Amniotic epithelial cell (primary cell): ENCODE measurements at regions not wholly inside any gene's neighbourhood (a gene's known extent, or its start where the extent isn't known, plus 50 kb on each side); places are given as distances from the start of the nearest gene placed in this dataset.
"Not testable (repeated sequence)": the region's sequence is repeated elsewhere in the genome, so short reads cannot be mapped to it uniquely, and the experiment has no call there.

Source experiments
- DNase-seq: peaks from one replicate; pipeline ENCODE4 v3.0.0-alpha.2; 2010; ENCODE audit warnings: low read depth

DNA sequence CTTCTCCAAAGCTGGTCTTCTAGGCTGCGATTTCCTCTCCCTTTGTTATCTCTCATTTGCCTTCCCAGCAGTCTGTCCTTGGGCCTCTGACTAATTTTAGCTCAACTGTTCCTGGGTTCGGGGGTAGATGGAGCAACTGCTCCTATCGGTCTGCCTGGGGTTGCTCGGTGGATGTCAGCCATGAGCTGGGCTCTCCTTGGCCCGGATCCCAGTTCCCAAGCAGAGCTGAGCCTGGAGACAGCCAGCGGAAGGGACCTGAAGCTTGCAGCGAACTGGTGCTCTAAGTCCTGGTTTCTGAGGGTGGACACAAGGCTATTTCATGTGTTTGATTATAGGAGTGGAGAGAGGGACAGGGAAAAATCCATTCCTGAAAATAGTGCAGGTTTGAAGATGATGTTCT lies 423.0 kb downstream of the RPS6KC1 start:
- no peak for DNase-seq

DNA sequence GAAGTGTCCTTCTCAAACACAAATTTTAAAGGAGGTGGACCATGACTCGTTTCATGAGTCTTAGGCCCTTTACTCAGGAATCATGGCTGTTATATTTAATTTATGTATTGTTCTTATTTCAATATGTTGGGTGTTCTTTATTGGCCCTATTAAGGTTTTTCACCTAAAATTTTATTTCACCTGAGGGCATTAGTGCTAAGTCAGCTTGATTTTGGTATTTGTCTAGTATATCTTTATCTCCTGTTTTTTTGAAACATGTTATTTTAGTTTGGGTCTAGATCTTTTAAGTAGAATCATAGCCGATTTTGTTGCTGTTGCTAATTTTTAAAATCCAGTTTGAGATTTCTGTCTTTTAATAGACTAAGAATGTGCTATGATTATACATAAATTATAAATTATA lies 430.4 kb downstream of the RPS6KC1 start:
- no peak for DNase-seq

DNA sequence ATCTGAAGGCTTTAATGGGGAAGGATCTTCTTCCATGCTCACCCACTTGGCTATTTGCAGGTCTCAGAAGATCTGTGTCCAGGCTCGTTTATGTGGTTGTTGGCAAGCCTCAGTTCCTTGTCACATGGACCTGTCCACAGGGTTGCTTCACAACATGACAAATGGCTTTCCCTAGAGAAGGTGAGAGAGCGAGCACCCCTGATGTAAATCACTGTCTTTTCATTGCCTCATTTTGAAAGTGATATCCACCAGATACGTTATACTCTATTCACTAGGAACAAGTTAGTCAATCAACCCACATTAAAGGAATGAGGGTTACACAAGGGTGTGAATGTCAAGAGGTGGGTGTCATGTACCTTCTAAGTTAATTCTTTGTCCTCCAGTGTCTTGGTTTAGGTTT lies 433.3 kb downstream of the RPS6KC1 start:
- DNase-seq: no peak

DNA sequence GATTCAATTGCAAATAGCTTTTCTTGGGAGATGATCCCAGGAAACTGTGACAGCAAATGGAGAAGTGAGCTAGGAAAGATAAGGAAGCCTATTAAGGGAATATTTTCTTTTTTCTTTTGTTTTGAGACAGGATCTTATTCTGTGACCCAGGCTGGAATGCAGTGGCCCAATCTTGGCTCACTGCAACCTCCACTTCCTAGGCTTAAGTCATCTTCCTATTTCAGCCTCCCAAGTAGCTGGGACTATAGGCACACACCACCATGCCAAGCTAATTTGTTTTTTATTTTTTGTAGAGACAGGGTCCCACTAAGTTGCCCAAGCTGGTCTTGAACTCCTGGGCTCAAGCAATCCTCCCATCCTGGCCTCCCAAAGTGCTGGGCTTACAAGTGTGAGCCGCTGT lies 433.7 kb downstream of the RPS6KC1 start:
- DNase-seq: no peak

DNA sequence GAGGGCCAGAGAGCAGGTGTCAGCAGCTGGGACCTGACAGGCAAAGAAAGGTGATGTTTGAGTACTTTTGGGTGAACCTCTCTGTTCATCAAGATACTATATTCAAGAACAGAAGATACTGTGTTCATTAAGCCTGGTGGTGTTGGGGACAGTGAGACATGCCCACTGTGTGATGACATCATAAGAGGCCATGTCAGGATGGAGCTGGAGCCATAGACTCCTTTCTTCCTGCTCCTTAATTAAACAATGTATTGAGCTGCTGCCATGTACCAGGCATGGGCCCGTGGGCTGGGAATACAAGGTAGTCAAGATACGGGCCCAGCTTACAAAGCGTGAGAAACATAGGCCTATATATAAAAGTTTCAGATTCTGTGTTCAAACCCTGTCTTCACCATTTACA lies 435.4 kb downstream of the RPS6KC1 start:
- DNase-seq: no peak

DNA sequence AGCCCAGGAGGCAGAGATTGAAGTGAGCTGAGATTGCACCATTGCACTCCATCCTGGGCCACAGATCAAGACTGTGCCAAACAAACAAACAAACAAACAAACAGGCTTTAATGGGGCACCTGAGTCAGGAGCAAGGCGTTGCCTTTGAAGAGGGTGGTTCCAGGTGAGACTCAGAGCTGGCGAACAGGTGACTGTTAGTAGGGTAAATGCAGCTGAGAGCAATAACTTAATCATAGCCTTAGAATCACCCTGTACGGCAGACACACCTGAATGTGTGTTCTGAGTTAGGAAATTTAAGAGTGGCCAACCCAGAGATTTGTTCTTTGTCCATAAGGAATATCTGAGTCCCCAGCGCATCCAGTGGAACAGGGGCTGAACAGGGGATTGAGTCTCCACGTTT lies 440.4 kb downstream of the RPS6KC1 start:
- no peak for DNase-seq

DNA sequence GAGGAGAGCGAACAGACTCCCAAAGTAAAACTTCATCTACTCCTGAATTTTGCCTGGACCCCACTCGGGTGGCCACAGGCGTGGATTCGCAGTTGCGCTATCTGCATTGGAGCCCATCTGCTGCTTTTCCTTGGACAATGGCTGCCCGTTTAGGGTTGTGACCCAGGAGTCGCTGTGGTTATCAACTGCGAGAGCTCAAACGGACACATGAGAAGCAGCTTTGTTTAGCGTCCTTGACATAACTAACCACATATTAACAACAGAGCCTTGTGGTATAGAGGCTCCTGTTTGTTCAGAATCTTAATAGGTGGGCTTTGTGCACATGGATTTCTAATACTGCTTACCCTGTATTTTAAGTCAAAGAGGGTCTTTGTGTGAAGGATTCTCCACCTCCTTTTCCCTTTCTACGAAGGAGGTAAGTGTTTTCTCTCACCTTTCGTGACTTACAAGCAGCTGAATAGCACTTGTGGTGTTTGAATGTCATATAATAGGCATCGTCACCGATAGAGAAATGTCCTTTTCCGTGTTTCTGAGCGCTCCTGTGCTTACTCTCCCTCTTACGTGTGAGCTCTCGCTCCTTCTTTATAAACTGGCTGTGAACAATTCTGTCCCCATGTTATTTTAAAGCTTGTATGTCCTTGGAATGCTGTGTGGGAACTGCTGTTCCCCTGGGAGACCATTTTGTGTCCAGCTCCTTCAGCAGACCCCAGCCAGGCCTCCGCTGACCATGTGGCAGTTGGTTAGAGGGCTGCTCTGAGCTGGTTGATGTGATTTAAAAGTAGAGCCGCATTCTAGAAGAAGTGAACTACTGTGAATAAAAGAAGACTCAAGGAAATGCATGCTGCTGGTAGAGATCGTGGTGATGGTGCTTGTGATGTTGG lies 441.4 kb downstream of the RPS6KC1 start:
- DNase-seq: no peak

DNA sequence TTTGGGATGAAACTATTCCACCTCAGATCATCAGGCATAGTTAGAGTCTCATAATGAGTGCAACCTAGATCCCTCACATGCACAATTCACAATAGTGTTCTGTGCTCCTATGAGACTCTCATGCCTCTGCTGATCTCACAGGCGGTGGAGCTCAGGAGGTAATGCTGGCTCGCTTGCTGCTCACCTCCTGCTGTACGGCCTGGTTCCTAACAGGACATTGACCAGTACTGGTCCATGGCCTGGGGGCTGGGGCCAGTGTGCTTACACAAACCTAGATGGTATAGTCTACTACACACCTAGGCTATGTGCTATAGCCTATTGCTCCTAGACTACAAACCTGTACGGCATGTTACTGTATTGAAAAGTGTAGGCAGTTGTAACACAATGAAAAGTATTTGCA lies 448.4 kb downstream of the RPS6KC1 start:
- no peak for DNase-seq

DNA sequence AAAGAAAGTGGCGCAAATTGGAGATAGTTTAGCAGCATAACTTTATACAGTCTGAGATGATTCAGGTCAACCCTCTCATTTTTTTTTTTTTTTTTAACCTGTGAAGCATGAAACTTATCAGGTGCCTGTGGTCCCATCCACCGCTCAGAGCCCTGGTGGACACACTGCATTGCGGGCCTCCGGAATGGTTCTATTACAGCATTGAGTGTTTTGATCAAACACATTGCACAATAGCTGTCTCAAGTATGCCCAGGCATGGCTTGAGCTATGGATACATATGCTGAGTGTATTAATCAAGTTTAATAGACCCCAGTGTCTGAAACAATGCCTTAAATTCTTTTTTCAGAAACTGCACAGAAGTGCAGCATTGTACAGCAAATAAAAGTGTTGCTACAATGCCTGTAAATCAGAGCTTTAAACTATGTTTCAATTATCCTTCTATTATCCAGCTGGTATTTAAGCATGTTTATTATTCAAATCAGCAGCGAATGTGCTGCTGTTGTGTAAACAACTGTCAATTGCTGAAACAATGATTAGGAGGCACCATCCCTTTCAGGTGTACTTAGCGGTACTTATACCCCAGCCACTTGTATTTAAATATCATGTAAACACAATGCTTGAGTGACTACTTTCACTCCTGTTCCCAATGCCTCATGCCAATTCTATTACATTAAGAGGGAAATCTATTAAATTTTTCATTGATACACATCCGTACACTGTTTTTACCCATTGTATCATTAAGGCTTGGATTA lies 456.6 kb downstream of the RPS6KC1 start:
- DNase-seq: no peak

DNA sequence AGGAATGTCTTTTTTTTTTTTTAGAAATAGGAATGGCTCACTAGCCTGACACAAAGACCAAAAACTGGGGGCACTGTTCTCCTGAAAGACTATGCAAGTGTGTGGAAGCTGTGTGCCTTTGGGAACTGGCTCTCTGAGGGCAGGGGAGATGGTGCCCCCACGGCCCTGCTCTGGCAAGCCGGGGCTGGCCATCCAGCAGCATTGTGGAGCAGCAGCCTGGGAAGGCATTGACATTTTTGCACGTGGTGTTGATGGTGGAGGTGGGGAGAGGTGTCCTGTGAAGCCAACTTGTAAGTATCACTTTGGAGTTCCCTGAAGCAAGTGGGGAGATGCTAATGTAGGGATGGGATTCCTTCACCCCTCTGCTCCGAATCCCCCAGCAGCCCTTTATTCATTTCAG lies 460.1 kb downstream of the RPS6KC1 start:
- DNase-seq: no peak

DNA sequence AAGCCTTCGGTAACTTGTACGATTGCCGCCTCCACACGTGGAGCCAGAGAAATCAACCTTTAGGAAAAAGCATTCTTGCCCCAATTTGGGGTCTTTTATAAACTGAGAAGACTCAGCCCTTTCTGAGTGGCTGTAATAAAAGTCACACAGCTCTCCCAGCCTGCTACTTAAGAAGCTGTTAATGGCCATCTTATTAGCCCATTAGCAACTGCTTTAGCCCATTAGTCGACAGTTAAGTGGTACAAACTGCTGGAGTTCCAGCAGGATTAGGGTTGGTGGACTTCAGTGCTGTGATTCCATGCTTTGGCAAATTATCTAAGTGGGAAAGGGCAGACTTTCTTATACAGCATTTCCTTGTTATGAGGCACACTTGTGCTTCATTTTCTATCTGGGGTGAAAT lies 461.3 kb downstream of the RPS6KC1 start:
- DNase-seq: no peak

DNA sequence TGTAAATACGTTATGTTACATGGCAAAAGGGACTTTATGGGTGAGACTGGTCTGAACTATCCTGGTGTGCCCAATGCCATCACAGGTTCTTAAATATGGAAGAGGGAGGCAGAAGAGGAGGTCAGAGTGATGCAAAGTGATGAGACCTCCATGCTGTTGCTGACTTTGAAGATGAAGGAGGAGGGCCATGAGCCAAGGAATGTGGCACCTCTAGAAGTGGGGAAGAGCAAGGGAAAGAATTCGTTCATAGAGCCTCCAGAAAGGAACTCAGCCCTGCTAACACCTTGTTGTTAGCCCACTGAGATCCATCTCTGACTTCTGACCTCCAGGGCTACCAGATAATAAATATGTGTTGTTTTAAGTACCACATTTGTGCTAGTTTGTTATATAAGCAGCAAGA lies 462.0 kb downstream of the RPS6KC1 start:
- no peak for DNase-seq

DNA sequence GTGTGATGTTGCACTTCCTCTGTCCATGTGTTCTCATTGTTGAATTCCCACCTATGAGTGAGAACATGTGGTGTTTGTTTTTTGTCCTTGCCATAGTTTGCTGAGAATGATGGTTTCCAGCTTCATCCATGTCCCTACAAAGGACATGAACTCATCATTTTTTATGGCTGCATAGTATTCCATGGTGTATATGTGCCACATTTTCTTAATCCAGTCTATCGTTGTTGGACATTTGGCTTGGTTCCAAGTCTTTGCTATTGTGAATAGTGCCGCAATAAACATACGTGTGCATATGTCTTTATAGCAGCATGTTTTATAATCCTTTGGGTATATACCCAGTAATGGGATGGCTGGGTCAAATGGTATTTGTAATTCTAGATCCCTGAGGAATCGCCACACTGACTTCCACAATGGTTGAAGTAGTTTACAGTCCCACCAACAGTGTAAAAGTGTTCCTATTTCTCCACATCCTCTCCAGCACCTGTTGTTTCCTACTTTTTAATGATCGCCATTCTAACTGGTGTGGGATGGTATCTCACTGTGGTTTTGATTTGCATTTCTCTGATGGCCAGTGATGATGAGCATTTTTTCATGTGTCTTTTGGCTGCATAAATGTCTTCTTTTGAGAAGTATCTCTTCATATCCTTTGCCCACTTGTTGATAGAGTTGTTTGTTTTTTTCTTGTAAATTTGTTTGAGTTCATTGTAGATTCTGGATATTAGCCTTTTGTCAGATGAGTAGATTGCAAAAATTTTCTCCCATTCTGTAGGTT lies 463.6 kb downstream of the RPS6KC1 start:
- not testable (repeated sequence) for DNase-seq

DNA sequence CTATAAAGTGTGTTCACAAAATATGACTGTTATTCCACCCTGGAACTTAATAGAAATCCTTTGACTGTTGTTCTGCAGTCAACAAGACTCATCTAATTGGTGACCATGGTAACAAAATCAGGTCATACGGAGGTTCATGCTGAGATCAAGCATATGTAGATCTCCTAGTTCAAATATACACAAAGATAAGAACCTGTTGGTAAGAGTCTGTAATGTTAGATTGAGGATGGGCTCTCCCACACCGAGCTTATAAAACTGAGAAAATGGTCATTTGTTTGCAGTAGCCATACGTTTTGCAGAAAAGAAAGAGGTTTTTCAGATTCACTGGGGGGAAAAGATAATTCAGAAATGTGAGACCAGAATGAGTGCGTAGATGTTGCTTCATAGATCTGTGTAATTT lies 468.1 kb downstream of the RPS6KC1 start:
- DNase-seq: no peak

DNA sequence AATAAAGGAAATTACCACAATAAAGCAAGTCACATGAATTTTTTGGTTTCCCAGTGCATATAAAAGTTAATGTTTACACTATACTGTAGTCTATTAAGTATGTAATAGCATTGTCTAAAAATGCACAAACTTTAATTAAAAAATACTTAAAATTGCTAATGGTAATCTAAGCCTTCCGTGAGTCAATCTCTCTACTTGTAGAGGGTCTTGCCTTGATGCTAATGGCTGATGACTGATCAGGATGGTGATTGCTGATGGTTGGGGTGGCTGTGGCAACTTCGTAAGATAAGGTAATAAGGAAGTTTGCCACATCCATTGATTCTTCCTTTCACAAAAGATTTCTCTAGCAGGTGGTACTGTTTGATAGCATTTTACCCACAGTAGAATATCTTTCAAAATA lies 466.6 kb upstream of the PROX1 start:
- no peak for DNase-seq

DNA sequence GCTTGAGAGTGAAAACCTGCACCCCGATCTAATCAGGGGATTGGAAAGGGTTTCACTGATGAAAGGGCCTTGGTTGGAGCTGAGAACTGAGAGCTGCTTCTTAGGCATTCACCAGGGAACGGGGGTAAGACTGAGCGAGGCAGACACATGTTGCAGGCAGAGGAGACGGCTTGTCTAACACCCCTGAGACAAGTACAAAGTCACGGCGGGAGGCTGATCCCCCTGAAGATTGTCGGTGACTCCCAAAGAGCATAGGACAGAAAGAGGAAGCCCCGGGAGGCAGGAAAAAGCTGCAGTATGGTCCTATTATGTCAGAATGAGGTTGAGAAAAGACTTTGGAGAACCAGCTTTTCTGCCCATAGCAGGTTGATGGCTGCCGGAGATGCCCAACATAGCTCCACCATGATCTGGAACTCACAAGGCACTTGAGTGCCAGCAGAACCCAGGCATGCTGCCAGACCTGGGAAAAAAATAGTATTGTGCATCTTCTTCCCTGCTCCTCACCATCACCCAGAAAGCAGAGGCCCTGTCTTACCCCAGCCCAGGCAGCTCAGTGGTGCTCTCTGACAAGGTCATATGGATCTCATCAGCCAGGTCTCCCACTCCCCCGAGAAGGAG lies 463.9 kb upstream of the PROX1 start:
- DNase-seq: no peak

DNA sequence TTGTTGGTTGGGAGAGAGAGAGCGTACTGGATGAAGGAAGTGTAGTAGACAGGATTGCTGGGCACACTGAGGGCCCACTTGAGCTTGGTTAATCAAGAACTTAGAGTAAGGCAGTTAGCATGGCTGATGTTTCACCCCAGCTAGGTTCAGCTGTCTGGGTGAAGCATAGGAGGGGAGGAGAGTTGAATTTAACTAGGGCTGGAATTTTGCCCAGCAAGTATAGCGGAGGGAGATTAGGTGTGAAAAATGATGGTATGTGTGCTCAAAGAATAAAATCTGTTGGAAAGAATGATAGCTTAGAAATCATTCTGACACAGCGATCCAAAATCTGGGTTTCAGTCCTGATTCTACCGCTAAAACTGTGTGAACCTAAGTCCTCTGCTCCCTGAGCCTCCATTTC lies 461.5 kb upstream of the PROX1 start:
- DNase-seq: no peak

DNA sequence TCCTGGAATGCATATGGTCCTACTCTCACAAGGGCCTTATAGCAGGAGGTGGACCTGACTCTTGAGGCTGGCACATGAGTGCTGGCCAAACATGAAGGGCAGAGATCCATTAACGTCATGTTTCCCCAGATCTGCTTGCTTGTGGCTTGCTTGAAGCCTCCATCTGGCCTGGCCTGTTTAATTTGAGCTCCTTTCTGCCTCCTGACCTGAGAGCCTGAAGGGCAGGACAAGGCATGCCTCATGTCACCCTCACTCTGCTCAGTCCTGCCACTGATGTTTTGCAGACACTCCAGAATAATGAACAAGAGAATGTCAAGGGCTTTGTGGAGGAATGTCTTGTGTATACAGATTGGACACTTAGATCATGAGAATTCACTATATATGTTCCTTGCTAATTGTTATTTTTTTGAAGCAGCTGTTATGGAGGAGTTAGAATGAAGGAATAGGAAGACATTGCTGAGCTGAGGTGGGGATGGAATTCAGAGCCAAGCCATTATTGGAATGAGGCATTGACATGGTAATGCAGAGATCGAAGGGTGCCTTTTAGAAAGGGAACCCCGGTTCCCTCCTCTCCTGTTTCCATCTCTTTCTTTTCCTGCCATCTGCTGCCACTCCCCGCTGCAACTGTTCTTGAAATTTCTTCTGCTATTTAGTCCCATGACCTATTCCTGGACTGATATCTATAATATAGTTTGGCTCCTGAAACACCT lies 457.0 kb upstream of the PROX1 start:
- DNase-seq: no peak

DNA sequence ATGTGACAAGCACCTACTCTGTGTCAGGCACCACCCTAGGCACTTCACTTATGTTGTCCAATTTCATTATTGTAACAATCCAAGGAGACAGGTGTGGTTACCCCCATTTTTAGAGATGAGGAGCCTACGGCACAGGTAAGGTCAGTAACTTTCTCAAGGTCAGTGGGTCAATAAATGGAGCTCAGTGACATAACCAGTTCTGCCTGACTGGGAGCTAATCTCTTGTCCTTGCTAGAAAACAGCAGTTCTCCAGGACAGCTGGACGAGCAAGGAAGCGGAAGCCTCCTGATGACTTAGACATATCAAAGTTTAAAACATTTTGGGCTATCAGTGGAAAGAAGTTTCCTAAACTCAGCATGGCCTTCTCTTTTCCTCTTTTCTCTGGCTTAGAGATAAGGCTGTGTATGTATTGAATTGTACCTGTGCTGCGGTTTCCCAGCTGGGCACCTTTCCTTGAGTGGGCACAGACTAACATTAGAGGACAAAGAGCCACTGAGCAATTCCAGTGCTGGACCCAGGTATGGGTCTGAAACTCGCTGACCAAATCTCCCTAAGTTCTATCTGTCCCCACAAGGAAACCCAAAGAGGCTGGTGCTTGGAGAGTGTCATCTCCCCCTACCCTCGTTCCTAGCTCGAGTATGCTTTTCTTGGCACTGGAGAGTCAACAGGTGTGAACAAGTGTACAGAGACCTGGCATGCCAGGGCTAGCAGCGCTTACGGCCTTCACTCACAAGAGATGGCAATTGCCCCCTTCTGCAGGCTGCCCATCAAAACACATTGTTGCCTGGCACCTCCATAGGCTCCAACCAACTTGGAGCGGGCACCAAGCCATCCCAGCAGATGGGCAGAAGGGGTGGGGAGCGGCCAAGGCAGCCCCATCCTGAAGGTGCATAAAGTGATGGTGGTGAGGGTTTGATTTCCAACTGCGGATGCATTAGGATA lies 456.1 kb upstream of the PROX1 start:
- DNase-seq: no peak

DNA sequence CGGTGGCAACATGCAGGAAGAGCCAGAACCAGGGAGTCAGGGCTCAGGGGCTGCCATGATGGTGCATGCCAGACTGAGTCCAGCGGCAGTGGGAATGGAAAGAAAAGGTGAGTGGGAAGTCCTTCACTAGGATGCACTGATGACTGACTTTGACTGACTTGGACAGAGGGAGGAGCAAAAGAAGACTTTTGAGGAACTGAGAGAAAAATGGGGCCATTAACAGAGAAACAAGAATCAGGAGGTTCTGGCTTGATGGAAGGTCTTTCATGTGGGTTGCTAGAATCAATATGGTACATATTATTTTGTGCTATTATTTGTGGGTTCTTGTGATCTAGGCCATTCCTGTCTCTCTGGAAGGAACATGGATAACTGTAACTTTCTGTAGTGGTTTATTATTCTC lies 454.6 kb upstream of the PROX1 start:
- DNase-seq: no peak

DNA sequence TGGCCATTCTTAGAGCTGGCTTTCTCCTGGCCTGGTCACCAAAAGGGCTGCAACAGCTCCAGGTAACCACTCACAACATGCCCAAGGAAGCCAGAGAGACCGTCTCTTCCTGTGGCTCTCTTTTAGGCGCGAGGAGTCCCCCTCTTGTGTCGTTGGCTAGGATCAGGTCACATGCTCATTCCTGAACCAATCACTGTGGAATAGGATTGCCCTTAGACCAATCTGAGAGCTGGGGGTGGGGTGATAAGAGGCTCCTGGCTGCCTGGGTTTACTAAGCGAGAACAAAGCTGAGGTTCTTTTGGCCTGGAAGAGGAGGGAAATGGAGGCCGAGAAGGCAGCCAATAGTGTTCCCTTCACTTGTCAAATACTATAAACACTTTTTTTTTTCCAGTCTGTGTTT lies 452.1 kb upstream of the PROX1 start:
- DNase-seq: no peak
